ENCODE measurements at regions not wholly inside any gene's neighbourhood (a gene's known extent, or its start where the extent isn't known, plus 50 kb on each side); places are given as distances from the start of the nearest gene placed in this dataset.
"Not testable (repeated sequence)": the region's sequence is repeated elsewhere in the genome, so short reads cannot be mapped to it uniquely, and the experiment has no call there.

- peak; percentile 48 for DNase-seq
These were observed 605.9 kb upstream of the DIPK2B start for GRCh38 chrX:45806410-45807121.

GRCh38 chrX:45804276-45804675 is 603.6 kb upstream of the DIPK2B start:
- no peak for DNase-seq

GRCh38 chrX:45803383-45803921 is 602.8 kb upstream of the DIPK2B start:
- peak; percentile 44 for DNase-seq

- peak; percentile 57 for DNase-seq
These were observed 600.9 kb upstream of the DIPK2B start for GRCh38 chrX:45801554-45801953.

GRCh38 chrX:45800746-45801453 is 600.2 kb upstream of the DIPK2B start:
- DNase-seq = not testable (repeated sequence)

GRCh38 chrX:45799576-45799975 is 598.9 kb upstream of the DIPK2B start:
- no peak for DNase-seq

- no peak for DNase-seq
These were observed 594.9 kb upstream of the DIPK2B start for GRCh38 chrX:45795546-45795945.

GRCh38 chrX:45794995-45795337 is 594.3 kb upstream of the DIPK2B start:
- no peak for DNase-seq

GRCh38 chrX:45794323-45794994 is 593.8 kb upstream of the DIPK2B start:
- no peak for DNase-seq

- peak; percentile 94 for DNase-seq
These were observed 588.3 kb upstream of the DIPK2B start for GRCh38 chrX:45788941-45789348.

- peak; percentile 80 for DNase-seq
These were observed 587.6 kb upstream of the DIPK2B start for GRCh38 chrX:45788315-45788714.

GRCh38 chrX:45784590-45784989 is 583.9 kb upstream of the DIPK2B start:
- DNase-seq = peak; percentile 55

GRCh38 chrX:45783002-45783401 is 582.3 kb upstream of the DIPK2B start:
- DNase-seq = no peak

- DNase-seq = peak; percentile 67
These were observed 581.4 kb upstream of the DIPK2B start for GRCh38 chrX:45781901-45782553.

- no peak for DNase-seq
These were observed 577.9 kb upstream of the DIPK2B start for GRCh38 chrX:45778616-45779015.

GRCh38 chrX:45777366-45777765 is 576.7 kb upstream of the DIPK2B start:
- DNase-seq = no peak

GRCh38 chrX:45775468-45775867 is 574.8 kb upstream of the DIPK2B start:
- peak; percentile 77 for DNase-seq

- DNase-seq = peak; percentile 80
These were observed 574.3 kb upstream of the DIPK2B start for GRCh38 chrX:45774961-45775360.

GRCh38 chrX:45773572-45773971 is 572.9 kb upstream of the DIPK2B start:
- no peak for DNase-seq

- DNase-seq = peak; percentile 65
These were observed 571.1 kb upstream of the DIPK2B start for GRCh38 chrX:45771560-45772340.

GRCh38 chrX:45771114-45771513 is 570.4 kb upstream of the DIPK2B start:
- peak; percentile 91 for DNase-seq

All from dermis blood vessel endothelial cell (primary cell).